Tibial artery (tissue), 4 donors: ENCODE measurements at regions not wholly inside any gene's neighbourhood (a gene's known extent, or its start where the extent isn't known, plus 50 kb on each side); places are given as distances from the start of the nearest gene placed in this dataset.
"Not testable (repeated sequence)": the region's sequence is repeated elsewhere in the genome, so short reads cannot be mapped to it uniquely, and the experiment has no call there.

Experiments used
- DNase-seq, 2 donors: peaks; one replicate each; pipeline ENCODE4 v3.0.0-alpha.2; 2019
- H3K27ac ChIP-seq, 2 donors: fragments of 200-600 bp; sonication (generic) in 1 of 2; 1 replicate in 1 of 2; 2 replicates in 1 of 2; pipeline ENCODE4 v1.5.1; 2018 to 2019; ENCODE audit warnings: mild to moderate bottlenecking in 1 of 2
- H3K27me3 ChIP-seq, 2 donors: fragments of 200-600 bp; sonication (generic) in 1 of 2; one replicate each; pipeline versions ENCODE4 v1.5.1 to v1.6.0; 2016 to 2019
- H3K36me3 ChIP-seq, 3 donors: fragments of 200-600 bp; sonication (generic) in 2 of 3; one replicate each; pipeline ENCODE4 v1.5.1; 2016 to 2019; ENCODE audit warnings: mild to moderate bottlenecking in 2 of 3
- H3K4me1 ChIP-seq, 4 donors: fragments of 200-600 bp; sonication (generic) in 2 of 4; 1 replicate in 3 of 4; 2 replicates in 1 of 4; pipeline ENCODE4 v1.5.1; 2016 to 2019
- H3K4me3 ChIP-seq, 2 donors: fragments of 200-600 bp; sonication (generic) in 1 of 2; 1 replicate in 1 of 2; 2 replicates in 1 of 2; pipeline ENCODE4 v1.5.1; 2018 to 2019; ENCODE audit warnings: mild to moderate bottlenecking in 2 of 2
- H3K9me3 ChIP-seq, 3 donors: fragments of 200-600 bp; sonication (generic) in 1 of 3; one replicate each; pipeline ENCODE4 v1.5.1; 2016 to 2019
- CTCF ChIP-seq, 2 experiments: fragments of 200-600 bp in 1 of 2; fragments of 450-650 bp in 1 of 2; IDR thresholded peaks; one replicate each; pipeline ENCODE4 v1.5.1; 2017 to 2019; ENCODE audit warnings: antibody characterized with exemption in 2 of 2, mild to moderate bottlenecking in 1 of 2, moderate library complexity in 1 of 2
- intact Hi-C: fragments of 100-400 bp; cut with DNase I; formaldehyde crosslinking; loops from one replicate; pipeline ENCODE4 v1.15.0; 2023; ENCODE audit warnings: low total_unique reads

GRCh38 chr5:135745897-135746500 is 88.5 kb upstream of the SLC25A48 start:
- no peak overlapping the region for H3K4me3 ChIP-seq
- no peaks in the 10 kb centered on the region for H3K27me3 ChIP-seq
- H3K4me1 ChIP-seq = no peaks in the 10 kb centered on the region
- DNase-seq = no peak
- TF ChIP-seq CTCF (IDR thresholded peaks at IDR 0.05) = no peak
- no peaks in the 10 kb centered on the region for H3K9me3 ChIP-seq
- intact Hi-C loops = no loop called here
- no peaks in the 10 kb centered on the region for H3K36me3 ChIP-seq
- no peak overlapping the region for H3K27ac ChIP-seq

- intact Hi-C loops = no loop called here
- H3K9me3 ChIP-seq = no peaks in the 10 kb centered on the region
- no peak for DNase-seq
- H3K4me1 ChIP-seq = no peaks in the 10 kb centered on the region
- no peaks in the 10 kb centered on the region for H3K36me3 ChIP-seq
- H3K27ac ChIP-seq = no peak overlapping the region
- H3K27me3 ChIP-seq = no peaks in the 10 kb centered on the region
- no peak for TF ChIP-seq CTCF (IDR thresholded peaks at IDR 0.05)
- no peak overlapping the region for H3K4me3 ChIP-seq
Measured at GRCh38 chr5:135743705-135744411, 90.6 kb upstream of the SLC25A48 start.

GRCh38 chr5:135743181-135743580 is 91.3 kb upstream of the SLC25A48 start:
- intact Hi-C loops = no loop called here
- Histone ChIP-seq H3K9me3 (no peaks in the 10 kb centered on the region), H3K27me3 (no peaks in the 10 kb centered on the region), H3K36me3 (no peaks in the 10 kb centered on the region), H3K27ac (no peak overlapping the region), H3K4me1 (no peaks in the 10 kb centered on the region), H3K4me3 (no peak overlapping the region)
- TF ChIP-seq CTCF (IDR thresholded peaks at IDR 0.05) = no peak
- no peak for DNase-seq

- H3K36me3 ChIP-seq, H3K27ac ChIP-seq, H3K27me3 ChIP-seq, H3K9me3 ChIP-seq, H3K4me1 ChIP-seq, intact Hi-C loops, DNase-seq, H3K4me3 ChIP-seq: not testable (repeated sequence)
Measured at GRCh38 chr5:135742240-135742639, 92.2 kb upstream of the SLC25A48 start.

GRCh38 chr5:135741040-135741439 is 93.4 kb upstream of the SLC25A48 start:
- Histone ChIP-seq H3K9me3 (no peaks in the 10 kb centered on the region), H3K36me3 (no peaks in the 10 kb centered on the region), H3K4me3 (no peak overlapping the region), H3K27me3 (no peaks in the 10 kb centered on the region), H3K27ac (no peak overlapping the region), H3K4me1 (no peaks in the 10 kb centered on the region)
- no peak for DNase-seq
- intact Hi-C loops = no loop called here
- TF ChIP-seq CTCF (IDR thresholded peaks at IDR 0.05) = no peak

- intact Hi-C loops = no loop called here
Measured at GRCh38 chr5:135740475-135740874, 94.0 kb upstream of the SLC25A48 start.

More at GRCh38 chr5:135740475-135740874, 94.0 kb upstream of the SLC25A48 start:
- no peak overlapping the region for H3K4me3 ChIP-seq
- TF ChIP-seq CTCF (IDR thresholded peaks at IDR 0.05) = no peak
- no peak for DNase-seq
- H3K27me3 ChIP-seq = no peaks in the 10 kb centered on the region
- no peaks in the 10 kb centered on the region for H3K36me3 ChIP-seq
- H3K4me1 ChIP-seq = no peaks in the 10 kb centered on the region
- no peaks in the 10 kb centered on the region for H3K9me3 ChIP-seq
- no peak overlapping the region for H3K27ac ChIP-seq
